ENCODE measurements at regions not wholly inside any gene's neighbourhood (a gene's known extent, or its start where the extent isn't known, plus 50 kb on each side); places are given as distances from the start of the nearest gene placed in this dataset.

GRCh38 chr3:110750201-110750600 lies 321.4 kb upstream of the NECTIN3 start:
- TF ChIP-seq CTCF (IDR thresholded peaks at IDR 0.05 in 2 of 3, conservative IDR thresholded peaks at IDR 0.05 in 1 of 3; ENCODE audit: control insufficient read depth in 2 of 3, extremely low read depth in 1 of 3, insufficient read depth in 1 of 3, low read depth in 3 of 3, low read length in 3 of 3) (no peak), POLR2A (IDR thresholded peaks at IDR 0.05; ENCODE audit: low read depth, low read length) (no peak), FOS (IDR thresholded peaks at IDR 0.05; ENCODE audit: borderline replicate concordance, extremely low read depth, insufficient read length) (no peak), MYC (IDR thresholded peaks at IDR 0.05; ENCODE audit: insufficient read depth, insufficient read length, insufficient replicate concordance, low read length, severe bottlenecking) (no peak), RAD51 (IDR thresholded peaks at IDR 0.05) (no peak)

All from GM12878 (cell line).